ENCODE measurements at regions not wholly inside any gene's neighbourhood (a gene's known extent, or its start where the extent isn't known, plus 50 kb on each side); places are given as distances from the start of the nearest gene placed in this dataset.
"Not testable (repeated sequence)": the region's sequence is repeated elsewhere in the genome, so short reads cannot be mapped to it uniquely, and the experiment has no call there.

DNA sequence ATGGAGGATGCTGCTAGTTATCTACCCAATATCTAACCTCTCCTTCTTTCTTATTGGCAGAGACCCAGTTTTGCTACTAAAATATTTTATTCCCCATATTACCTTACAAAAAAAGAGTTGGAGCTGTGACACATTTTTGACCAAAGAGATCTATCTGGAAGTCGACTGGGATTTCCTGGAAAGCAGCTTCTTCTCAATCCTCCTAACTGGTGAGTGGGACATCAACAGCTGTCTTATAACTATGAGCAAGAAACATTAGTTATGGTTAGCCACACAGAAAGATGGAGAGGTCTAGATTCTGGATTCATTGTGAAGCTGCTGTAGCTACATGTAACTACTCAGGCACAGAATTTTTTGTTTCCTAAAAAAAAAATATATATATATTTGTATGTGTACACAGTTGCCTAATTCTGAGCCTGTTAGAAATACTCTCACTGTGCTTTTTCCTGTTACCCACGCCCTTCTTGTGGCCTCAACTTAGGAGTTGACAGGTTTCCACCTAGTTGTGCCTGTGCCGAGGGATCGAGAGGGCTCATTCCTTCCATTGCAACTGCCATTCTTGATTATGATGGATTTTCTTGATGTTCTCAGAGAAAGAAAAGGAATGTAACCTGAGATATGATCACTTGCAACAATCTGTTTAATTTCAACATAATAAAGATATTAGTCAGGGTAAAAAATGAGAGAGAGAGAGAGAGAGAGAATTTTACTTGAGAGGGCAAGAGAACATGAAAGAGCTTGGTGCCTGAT, 142.0 kb downstream of the SLC17A6 start:
- no peak for DNase-seq

DNA sequence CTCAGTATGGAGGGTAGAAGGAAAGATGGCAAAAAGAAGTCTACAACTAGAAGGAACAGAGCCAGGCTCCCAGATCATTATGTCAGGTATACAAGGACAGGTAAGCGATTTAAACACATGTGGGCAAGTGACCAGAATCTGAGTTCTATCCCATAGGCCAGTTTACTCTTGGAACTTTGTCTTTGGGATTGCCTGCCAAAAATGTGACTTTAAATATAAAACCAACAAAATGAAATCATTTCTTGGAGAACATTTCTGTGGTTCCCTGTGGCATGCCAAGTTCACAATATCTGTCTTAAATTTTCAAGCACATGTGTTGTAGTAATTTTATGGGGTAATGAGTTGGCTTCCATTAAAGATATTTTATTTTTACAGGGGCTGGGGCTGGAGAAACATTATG, 141.0 kb downstream of the SLC17A6 start:
- no peak for DNase-seq

DNA sequence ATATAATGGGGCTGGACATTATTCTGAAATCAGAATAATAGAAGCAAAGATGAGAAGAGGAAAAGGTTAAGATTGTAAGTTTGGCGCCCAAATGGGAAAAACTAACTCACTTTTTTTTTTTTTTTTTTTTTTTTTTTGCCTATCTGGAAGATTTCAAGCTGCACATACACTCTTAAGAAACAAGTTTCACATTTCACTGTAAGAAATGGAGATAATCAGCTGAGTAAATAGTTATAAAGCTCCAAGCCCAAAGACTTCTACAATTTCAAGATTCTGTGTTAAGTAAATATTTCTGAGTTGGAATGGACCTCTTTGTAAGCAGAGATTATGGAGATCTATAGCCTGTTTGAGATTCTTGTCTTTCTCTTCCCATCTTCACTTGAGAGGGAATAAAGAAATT, 140.0 kb downstream of the SLC17A6 start:
- DNase-seq: no peak

GRCh38 chr11:22477312-22477711, 139.1 kb downstream of the SLC17A6 start:
- no peak for DNase-seq

DNA sequence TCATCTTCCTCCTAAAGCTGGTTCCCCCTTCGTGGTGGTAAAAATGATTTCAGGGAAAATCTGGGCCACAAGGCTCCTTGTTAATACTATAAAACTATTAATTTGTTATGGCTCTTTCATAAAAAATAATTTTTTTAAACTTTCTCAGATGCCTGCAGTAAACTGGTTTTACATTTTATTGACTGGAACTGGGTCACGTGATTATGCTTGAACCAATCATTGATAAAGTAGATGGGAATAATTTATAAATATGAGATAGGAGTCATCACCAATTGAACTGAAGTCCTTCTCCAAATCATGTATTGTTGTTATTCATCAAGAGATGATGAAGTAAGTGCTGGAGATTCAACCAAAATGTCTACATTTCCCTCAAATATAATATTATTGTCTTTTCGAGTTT, 138.4 kb downstream of the SLC17A6 start:
- no peak for DNase-seq

DNA sequence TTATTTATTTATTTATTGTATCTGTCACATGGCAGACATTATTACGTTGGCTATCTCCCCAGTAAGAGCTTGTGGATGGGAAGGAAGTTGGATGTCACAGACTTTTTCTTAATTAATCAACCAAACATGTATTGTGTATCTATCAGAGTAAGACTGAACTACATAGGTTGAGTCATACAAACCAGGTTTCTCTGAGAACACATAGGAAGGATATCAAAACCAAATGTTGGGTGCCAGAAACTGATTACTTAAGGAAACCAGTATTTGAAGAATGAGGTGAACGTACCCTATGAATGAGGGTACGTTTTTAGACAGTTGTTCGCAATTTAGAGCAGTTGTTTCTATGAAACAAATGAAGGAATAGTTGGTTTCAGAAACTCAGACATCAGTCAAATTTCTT, 136.4 kb downstream of the SLC17A6 start:
- DNase-seq: no peak

GRCh38 chr11:22473586-22473985, 135.4 kb downstream of the SLC17A6 start:
- DNase-seq: no peak

DNA sequence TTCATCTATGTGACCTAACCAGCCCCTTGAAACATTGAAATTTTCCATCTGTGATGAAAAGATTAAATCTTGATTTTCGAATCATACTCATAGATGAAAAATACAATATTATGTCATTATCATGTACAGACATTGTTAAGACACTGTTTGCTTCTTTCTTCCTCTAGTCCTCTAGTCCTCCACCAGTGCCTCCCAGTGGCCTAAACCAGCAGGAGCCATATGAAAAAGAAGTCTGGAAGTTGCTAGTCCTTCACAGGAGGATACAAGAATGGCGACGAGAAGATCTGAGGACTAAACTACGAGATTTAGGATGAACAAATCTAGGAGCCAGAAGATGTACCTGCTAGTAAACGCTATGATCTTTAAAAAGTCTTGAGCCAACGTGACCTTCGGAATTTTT, 134.1 kb downstream of the SLC17A6 start:
- no peak for DNase-seq

- DNase-seq: no peak
Observed at GRCh38 chr11:22471385-22471784, 133.2 kb downstream of the SLC17A6 start.

GRCh38 chr11:22467741-22468140, 129.6 kb downstream of the SLC17A6 start:
- DNase-seq: no peak

- DNase-seq: no peak
Observed at GRCh38 chr11:22467248-22467647, 129.1 kb downstream of the SLC17A6 start.

GRCh38 chr11:22466809-22467208, 128.6 kb downstream of the SLC17A6 start:
- no peak for DNase-seq

DNA sequence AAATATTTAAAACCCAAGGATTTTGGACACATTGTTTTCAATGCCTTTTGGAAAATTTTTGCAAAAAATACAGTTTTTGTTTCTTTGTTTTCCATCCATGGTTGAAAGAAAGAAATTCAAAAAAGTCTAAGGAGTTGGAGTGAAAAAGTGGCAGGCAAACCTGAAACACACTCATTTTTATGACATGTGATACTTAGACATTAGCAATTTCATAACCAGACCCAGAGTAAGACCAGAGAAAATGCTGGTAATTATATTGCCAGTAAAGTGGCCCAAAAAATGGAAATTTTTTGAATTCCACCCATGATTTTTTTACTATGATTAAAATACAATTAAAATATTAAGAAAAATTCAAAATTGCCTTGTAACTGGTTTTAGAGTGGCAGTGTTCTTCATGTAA, 128.2 kb downstream of the SLC17A6 start:
- no peak for DNase-seq

DNA sequence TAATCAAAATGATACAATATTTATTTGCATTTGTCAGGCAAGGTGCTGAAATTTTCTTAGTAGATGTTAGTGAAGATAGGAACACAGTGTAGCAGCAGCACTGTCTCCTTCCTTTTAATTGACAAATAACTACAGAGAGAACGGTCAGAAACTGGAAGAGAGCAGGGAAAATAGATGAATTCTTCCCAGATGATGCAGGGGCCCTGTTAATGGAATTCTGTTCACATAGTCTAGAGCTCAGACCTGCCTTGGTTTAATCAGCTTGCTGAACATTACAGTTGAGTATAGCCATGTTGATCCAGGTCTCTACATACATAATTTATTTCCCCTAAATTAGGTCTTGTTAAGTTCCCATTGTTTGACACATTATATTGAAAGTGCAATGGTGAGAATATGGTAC, 127.4 kb downstream of the SLC17A6 start:
- DNase-seq: no peak

GRCh38 chr11:22461626-22462025, 123.4 kb downstream of the SLC17A6 start:
- no peak for DNase-seq

DNA sequence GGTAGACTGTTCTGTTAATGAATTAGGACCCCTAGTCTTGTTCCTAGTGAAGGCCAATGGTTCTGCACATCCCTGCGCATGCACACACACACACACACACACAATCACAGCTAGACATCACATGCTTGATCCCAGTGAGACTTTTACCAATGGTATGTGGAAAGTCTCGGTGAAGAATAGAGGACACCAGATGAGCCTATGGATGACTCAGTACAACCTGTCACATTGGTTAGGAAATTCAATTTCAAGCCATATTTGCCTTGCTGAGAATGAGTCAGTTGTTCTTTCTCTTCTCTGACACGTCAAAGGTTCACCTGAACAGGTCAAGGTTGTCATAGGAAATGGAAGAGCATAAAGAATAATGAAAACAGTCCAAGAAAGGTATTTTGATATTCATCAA, 122.0 kb downstream of the SLC17A6 start:
- DNase-seq: no peak

GRCh38 chr11:22459048-22459447, 120.9 kb downstream of the SLC17A6 start:
- DNase-seq: no peak

GRCh38 chr11:22458161-22458560, 120.0 kb downstream of the SLC17A6 start:
- DNase-seq: no peak

- DNase-seq: no peak
Observed at GRCh38 chr11:22456993-22457762, 119.0 kb downstream of the SLC17A6 start.

- DNase-seq: no peak
Observed at GRCh38 chr11:22454461-22455090, 116.4 kb downstream of the SLC17A6 start.

DNA sequence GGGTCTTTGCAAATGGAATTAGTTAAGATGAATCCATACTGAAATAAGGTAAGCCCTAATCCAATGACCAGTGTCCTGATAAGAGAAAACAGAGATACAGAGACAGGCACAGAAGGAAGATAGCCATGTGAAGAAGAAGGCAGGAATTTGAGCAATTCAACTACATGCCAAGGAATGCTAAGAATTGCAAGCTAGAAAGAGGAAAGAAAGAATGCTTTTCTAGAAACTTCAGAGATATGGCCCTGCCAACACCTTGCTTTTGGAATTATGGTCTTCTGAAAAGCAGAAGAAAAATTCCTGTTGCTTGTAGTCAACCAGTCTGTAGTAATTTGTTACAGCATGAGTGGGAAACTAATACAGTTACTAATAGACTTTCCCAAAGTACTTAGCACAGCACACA, 111.3 kb downstream of the SLC17A6 start:
- no peak for DNase-seq

- DNase-seq: no peak
Observed at GRCh38 chr11:22444076-22444475, 105.9 kb downstream of the SLC17A6 start.

DNA sequence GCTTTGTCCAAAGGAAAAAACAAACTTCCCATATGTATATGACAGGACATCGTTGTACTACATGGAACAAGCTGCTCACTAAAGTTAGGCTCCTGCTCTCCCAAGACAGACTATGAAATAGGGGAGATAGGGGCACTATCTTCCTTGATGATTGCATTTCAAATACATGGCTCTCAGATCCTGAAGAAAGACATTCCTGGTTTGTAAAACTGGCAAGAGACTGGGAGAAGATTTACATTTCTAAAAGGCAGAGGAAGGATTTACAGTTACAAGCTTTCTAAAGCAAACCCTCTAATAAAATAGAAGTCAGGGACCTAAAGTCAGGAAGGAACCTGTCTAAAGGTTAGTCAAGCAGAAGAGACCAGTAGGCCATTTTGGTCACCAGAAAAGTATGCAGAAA, 103.7 kb downstream of the SLC17A6 start:
- no peak for DNase-seq

- DNase-seq: not testable (repeated sequence)
Observed at GRCh38 chr11:22435582-22435981, 97.4 kb downstream of the SLC17A6 start.

Data from DMS153 (cell line).